T-helper 2 cell (primary cell): ENCODE measurements at regions not wholly inside any gene's neighbourhood (a gene's known extent, or its start where the extent isn't known, plus 50 kb on each side); places are given as distances from the start of the nearest gene placed in this dataset.

Experiments
- DNase-seq, 5 experiments: peaks; one replicate each; pipeline versions ENCODE4 v3.0.0 to v3.0.0-alpha.2; 2012 to 2022

- no peak for DNase-seq
Observed at GRCh38 chr2:45274250-45274926, 265.1 kb upstream of the SIX2 start.

DNA sequence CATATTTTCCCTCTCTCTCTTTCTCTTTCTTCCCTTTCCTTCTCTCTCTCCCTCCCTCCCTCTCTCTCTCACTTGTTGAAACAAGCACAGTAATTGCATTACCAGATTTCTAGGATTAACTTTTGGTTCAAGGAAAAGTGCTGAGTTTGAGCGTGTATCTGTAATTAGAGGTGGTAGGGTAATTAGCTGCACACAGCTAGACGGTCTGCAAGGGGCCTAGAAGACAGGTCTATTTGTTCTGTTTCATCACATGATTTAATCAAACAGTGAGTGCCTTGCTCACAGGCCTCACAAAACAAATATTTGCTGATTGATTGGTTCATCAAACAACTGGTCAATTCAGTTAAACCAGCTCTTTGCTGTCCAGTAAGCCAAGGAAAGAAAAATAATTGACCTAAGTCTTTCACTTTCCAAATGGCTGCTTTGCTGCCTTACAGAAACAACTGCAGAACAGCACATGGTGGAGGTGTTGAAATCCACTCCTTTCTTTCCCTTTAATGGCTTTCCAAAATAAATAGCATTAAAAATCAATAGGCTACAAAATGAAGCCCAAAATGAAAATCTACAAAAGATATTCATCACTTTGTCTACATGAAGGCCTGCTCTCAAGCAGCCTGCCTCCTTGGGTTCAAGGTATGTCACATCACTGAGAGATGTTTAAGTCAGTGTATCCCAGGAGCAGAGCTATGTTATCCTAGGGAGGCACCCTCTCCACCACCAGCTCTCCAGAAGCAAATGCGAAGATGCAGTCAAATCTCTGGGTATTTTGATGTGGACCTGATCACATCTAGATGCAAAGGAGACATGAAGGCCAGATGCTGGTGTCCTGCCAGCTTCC is 264.4 kb upstream of the SIX2 start:
- DNase-seq, result no peak

GRCh38 chr2:45272549-45273265 is 263.5 kb upstream of the SIX2 start:
- no peak for DNase-seq

DNA sequence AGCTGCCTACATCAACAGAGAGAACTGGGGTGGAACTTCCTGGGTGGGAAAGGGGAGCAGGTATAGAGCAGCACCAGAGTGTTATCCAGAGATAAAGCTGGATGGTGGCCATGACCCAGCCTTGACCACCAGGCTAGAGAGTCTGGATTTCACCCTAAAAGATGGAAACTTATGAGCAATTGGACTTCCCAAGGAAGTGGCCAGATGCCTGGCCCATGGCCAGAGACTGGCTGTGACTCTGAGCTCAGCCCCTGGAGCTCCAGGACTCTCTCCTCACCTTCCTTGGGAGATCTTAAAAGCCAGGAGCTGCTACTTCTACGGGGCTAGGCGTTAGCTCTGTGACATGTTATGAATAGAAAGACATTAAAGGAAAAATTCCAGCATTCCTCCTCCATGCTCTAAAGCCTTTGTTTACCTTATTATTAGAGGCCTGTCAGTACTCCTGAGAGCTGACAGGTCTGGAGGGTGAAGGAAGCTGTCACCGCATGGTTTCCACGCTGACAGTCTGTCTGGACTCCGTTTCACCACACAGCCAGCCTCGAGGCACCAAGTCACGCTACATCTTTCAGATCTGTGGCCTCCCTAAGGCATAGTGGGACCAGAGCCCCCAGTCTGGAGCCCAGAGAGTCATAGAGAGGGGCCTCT is 260.0 kb upstream of the SIX2 start:
- no peak for DNase-seq

- no peak for DNase-seq
Observed at GRCh38 chr2:45268631-45269030, 259.4 kb upstream of the SIX2 start.

DNA sequence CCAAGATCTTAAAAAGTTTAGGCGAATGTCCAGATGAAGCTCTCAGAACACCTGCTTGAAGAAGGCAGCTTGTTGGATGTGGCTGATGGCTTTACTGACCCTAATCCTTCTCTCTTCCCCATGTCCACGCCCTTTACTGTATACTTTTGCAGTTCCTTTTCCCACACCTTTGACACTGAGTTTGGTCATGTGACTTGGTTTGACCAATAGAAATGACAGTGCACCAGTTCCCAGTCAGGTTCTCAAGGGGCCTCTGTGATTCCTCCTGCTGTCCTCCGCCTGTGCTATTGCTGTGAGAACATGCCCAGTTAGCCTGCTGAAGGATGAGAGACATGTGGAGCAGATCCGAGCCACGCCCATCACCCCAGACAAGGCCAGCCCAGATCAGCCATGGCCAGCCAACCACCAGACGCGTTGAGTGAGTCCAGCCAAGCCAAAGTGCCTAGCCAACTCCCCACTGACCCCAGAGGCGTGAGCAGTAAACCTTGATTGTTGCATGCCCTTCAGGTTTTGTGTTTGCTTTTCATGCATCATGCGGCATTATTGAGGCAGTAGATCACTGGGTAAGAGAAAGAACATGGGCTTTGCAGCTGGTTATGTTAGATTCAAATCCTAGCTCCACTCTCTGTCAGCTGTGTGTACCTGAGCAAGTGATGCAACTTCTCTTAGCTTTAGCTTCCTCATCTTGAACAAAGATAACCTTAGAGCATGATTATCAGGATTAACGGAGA is 258.0 kb upstream of the SIX2 start:
- DNase-seq, result no peak

- DNase-seq, result no peak
Observed at GRCh38 chr2:45265336-45265735, 256.1 kb upstream of the SIX2 start.

- DNase-seq, result no peak
Observed at GRCh38 chr2:45264227-45265225, 255.3 kb upstream of the SIX2 start.

DNA sequence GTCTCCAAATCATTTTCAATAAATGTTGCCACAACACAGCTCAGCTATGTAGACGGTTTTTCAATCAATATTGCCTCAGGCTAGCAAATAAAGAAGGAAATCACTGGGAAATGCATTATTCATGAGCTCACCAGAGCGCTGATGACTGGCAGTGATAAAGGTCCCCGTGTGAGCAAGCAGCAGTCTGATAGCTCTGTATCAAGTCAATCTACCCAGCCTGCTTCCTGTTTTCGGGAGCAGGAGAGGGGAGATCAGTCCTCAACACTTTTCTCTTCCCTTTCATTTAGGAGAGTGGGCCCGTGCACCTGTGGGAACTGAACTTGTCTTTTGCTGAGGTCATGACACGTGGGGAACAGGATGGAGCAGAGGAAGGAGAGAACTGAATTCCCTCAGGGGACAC is 253.9 kb upstream of the SIX2 start:
- no peak for DNase-seq

DNA sequence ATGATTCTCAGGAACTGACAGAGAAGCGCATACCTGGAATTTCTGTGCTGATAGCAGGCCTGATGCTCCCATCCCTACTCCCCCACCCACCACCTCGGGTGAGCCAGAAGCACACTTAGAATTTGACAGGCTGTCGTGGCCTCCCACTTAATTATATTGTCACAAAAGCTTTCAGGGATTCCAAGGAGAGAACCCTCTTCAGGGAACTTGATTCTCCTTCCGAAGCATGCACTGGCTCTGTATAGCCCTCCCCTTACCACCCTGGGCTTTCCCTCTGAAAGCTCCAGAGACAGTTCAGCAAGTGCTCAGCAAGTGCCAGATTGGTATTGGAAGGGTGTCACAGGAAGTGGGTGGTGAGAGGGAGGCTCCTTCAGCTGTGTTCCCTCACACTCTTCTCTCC is 252.5 kb upstream of the SIX2 start:
- no peak for DNase-seq

DNA sequence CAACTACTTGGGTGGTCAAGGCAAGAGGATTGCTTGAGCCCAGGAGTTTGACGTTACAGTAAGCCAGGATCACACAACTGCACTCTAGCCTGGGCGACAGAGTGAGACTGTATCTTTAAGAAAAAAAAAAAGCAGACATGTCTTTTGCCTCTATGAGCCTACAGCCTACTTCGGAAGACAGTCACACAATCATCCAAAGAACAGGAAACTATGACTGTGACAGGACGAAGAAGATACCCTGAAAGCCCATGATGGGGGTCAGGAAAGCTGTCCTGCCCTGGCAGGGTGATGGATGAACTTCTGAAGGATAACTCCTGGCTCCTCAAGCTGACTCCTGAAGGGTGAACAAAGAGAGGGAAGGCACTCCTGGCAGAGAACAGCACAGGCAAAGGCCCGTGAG is 251.7 kb upstream of the SIX2 start:
- DNase-seq, result no peak

- no peak for DNase-seq
Observed at GRCh38 chr2:45259547-45260160, 250.4 kb upstream of the SIX2 start.

GRCh38 chr2:45259138-45259537 is 249.9 kb upstream of the SIX2 start:
- no peak for DNase-seq

DNA sequence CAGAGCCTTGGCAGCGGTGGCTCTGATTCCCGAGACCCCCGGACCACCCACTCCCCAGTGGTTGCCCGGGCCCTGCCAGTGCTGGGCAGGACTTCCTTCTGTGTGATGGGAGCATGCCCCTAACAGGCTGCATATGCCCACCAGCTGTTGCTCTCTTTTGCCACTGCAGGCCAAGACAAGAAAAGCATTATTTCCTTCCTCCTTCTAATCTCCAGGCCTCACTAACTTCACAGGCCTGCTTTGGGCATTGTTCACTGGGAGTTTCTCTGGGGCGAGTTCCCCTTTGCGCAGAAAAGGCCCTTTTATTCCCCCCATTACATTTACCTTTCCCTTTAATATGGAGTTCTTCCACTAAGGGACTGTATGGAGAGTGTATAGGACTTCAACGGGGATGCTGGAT is 249.1 kb upstream of the SIX2 start:
- DNase-seq, result no peak

DNA sequence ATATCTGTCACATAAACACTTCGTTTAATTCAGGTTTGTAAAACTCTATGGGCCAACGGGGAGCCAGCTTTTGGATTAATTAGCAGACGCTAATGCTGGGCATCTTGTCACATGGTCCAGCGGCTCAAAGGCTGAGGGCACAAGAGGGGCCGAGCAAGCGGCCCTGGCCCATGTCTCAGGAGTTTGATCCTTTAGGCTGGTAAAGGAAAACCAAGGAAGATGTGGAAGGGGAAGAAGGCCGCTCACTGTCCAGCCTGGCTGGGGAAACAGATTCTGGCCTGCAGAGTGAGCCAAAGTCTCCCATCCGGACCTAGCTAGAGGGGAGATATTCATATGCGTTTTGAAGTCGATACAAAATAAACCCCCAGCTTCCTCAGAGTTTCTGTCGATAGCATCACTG is 248.6 kb upstream of the SIX2 start:
- DNase-seq, result no peak

- no peak for DNase-seq
Observed at GRCh38 chr2:45256867-45257641, 247.8 kb upstream of the SIX2 start.

- no peak for DNase-seq
Observed at GRCh38 chr2:45256173-45256866, 247.1 kb upstream of the SIX2 start.

- DNase-seq, result no peak
Observed at GRCh38 chr2:45255563-45255962, 246.3 kb upstream of the SIX2 start.

DNA sequence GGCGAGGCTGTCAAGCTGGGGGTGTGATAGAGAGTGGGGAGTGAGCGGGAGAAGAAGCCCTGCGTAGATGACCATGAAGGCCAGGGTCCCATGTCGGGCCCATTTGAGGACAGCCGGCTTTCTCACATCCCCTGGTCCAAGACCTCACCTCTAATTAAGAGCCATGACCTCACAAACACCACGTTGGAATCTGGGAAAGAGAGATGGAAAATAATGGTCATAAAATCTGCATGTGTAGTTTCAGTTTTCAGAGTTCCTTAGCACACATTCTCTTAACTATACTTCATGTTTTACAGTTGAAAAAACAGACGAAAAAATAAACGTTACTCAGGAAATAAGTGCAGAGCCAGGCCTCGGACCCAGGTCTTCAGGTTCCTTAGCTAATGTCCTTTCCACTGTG is 244.8 kb upstream of the SIX2 start:
- DNase-seq, result no peak
